ENCODE measurements at regions not wholly inside any gene's neighbourhood (a gene's known extent, or its start where the extent isn't known, plus 50 kb on each side); places are given as distances from the start of the nearest gene placed in this dataset.

- H3K36me3 Mint-ChIP-seq (ENCODE audit: unreplicated experiment) = no peaks in the 10 kb centered on the region
- DNase-seq = no peak
- no peaks in the 10 kb centered on the region for H3K9me3 Mint-ChIP-seq (ENCODE audit: unreplicated experiment)
- TF ChIP-seq CTCF (IDR thresholded peaks at IDR 0.05; ENCODE audit: partially characterized antibody, unreplicated experiment) = no peak
- H3K4me1 Mint-ChIP-seq (ENCODE audit: low read depth, unreplicated experiment) = peaks cover 7% of the 10 kb centered on the region
- no peak overlapping the region for H3K27ac Mint-ChIP-seq (ENCODE audit: unreplicated experiment)
- H3K27me3 Mint-ChIP-seq (ENCODE audit: unreplicated experiment) = peaks cover 2% of the 10 kb centered on the region
- no peak overlapping the region for H3K4me3 Mint-ChIP-seq (ENCODE audit: unreplicated experiment)
These were observed 64.7 kb upstream of the HIVEP3 start for GRCh38 chr1:41983451-41983850.

- Mint-ChIP-seq H3K27ac (ENCODE audit: unreplicated experiment) (no peak overlapping the region), H3K27me3 (ENCODE audit: unreplicated experiment) (peaks cover 2% of the 10 kb centered on the region), H3K4me1 (ENCODE audit: low read depth, unreplicated experiment) (peaks cover 11% of the 10 kb centered on the region), H3K36me3 (ENCODE audit: unreplicated experiment) (no peaks in the 10 kb centered on the region), H3K9me3 (ENCODE audit: unreplicated experiment) (no peaks in the 10 kb centered on the region), H3K4me3 (ENCODE audit: unreplicated experiment) (no peak overlapping the region)
- no peak for DNase-seq
- no peak for TF ChIP-seq CTCF (IDR thresholded peaks at IDR 0.05; ENCODE audit: partially characterized antibody, unreplicated experiment)
These were observed 63.1 kb upstream of the HIVEP3 start for GRCh38 chr1:41981796-41982195.

GRCh38 chr1:41980827-41981653 is 62.3 kb upstream of the HIVEP3 start:
- peaks cover 13% of the 10 kb centered on the region for H3K4me1 Mint-ChIP-seq (ENCODE audit: low read depth, unreplicated experiment)
- no peak for TF ChIP-seq CTCF (IDR thresholded peaks at IDR 0.05; ENCODE audit: partially characterized antibody, unreplicated experiment)
- DNase-seq = no peak
- peaks cover 2% of the 10 kb centered on the region for H3K27me3 Mint-ChIP-seq (ENCODE audit: unreplicated experiment)
- no peak overlapping the region for H3K4me3 Mint-ChIP-seq (ENCODE audit: unreplicated experiment)
- H3K36me3 Mint-ChIP-seq (ENCODE audit: unreplicated experiment) = no peaks in the 10 kb centered on the region
- H3K27ac Mint-ChIP-seq (ENCODE audit: unreplicated experiment) = no peak overlapping the region
- H3K9me3 Mint-ChIP-seq (ENCODE audit: unreplicated experiment) = no peaks in the 10 kb centered on the region

- no peaks in the 10 kb centered on the region for H3K9me3 Mint-ChIP-seq (ENCODE audit: unreplicated experiment)
- DNase-seq = no peak
- H3K4me3 Mint-ChIP-seq (ENCODE audit: unreplicated experiment) = no peak overlapping the region
- TF ChIP-seq CTCF (IDR thresholded peaks at IDR 0.05; ENCODE audit: partially characterized antibody, unreplicated experiment) = no peak
- no peak overlapping the region for H3K27ac Mint-ChIP-seq (ENCODE audit: unreplicated experiment)
- peaks cover 2% of the 10 kb centered on the region for H3K27me3 Mint-ChIP-seq (ENCODE audit: unreplicated experiment)
- H3K4me1 Mint-ChIP-seq (ENCODE audit: low read depth, unreplicated experiment) = peaks cover 8% of the 10 kb centered on the region
- no peaks in the 10 kb centered on the region for H3K36me3 Mint-ChIP-seq (ENCODE audit: unreplicated experiment)
These were observed 60.3 kb upstream of the HIVEP3 start for GRCh38 chr1:41978986-41979385.

GRCh38 chr1:41977326-41977725 is 58.6 kb upstream of the HIVEP3 start:
- Mint-ChIP-seq H3K27me3 (ENCODE audit: unreplicated experiment) (peaks cover 2% of the 10 kb centered on the region), H3K36me3 (ENCODE audit: unreplicated experiment) (no peaks in the 10 kb centered on the region), H3K4me3 (ENCODE audit: unreplicated experiment) (no peak overlapping the region), H3K27ac (ENCODE audit: unreplicated experiment) (no peak overlapping the region), H3K4me1 (ENCODE audit: low read depth, unreplicated experiment) (peaks cover 8% of the 10 kb centered on the region), H3K9me3 (ENCODE audit: unreplicated experiment) (no peaks in the 10 kb centered on the region)
- no peak for TF ChIP-seq CTCF (IDR thresholded peaks at IDR 0.05; ENCODE audit: partially characterized antibody, unreplicated experiment)
- DNase-seq = no peak
